Superior temporal gyrus (tissue), 1 donor: ENCODE measurements at regions not wholly inside any gene's neighbourhood (a gene's known extent, or its start where the extent isn't known, plus 50 kb on each side); places are given as distances from the start of the nearest gene placed in this dataset.
A peak's percentile ranks its signal among the peaks of the same experiment; 100 is the strongest.
"Not testable (repeated sequence)": the region's sequence is repeated elsewhere in the genome, so short reads cannot be mapped to it uniquely, and the experiment has no call there.

Experiments
- DNase-seq: peaks from one replicate; pipeline ENCODE4 v3.0.0-alpha.2; 2016; ENCODE audit errors: extremely low spot score

- DNase-seq = no peak
These were observed 264.0 kb upstream of the ANO5 start for GRCh38 chr11:21928847-21929246.

- no peak for DNase-seq
These were observed 262.5 kb upstream of the ANO5 start for GRCh38 chr11:21930408-21930807.

- no peak for DNase-seq
These were observed 261.3 kb upstream of the ANO5 start for GRCh38 chr11:21931436-21932101.

GRCh38 chr11:21933095-21933494 lies 259.8 kb upstream of the ANO5 start:
- DNase-seq = no peak

GRCh38 chr11:21944577-21944976 lies 248.3 kb upstream of the ANO5 start:
- DNase-seq = no peak

GRCh38 chr11:21948876-21949275 lies 244.0 kb upstream of the ANO5 start:
- DNase-seq = no peak

GRCh38 chr11:21949763-21950413 lies 243.0 kb upstream of the ANO5 start:
- no peak for DNase-seq

GRCh38 chr11:21963013-21963412 lies 229.9 kb upstream of the ANO5 start:
- no peak for DNase-seq

- no peak for DNase-seq
These were observed 227.7 kb upstream of the ANO5 start for GRCh38 chr11:21965221-21965620.

GRCh38 chr11:21968702-21969101 lies 224.2 kb upstream of the ANO5 start:
- DNase-seq = no peak

- DNase-seq = no peak
These were observed 223.0 kb upstream of the ANO5 start for GRCh38 chr11:21969841-21970240.

- DNase-seq = no peak
These were observed 217.6 kb upstream of the ANO5 start for GRCh38 chr11:21975242-21975641.

GRCh38 chr11:21976210-21976609 lies 216.7 kb upstream of the ANO5 start:
- DNase-seq = no peak

- DNase-seq = no peak
These were observed 209.5 kb upstream of the ANO5 start for GRCh38 chr11:21983431-21983830.

- no peak for DNase-seq
These were observed 206.5 kb upstream of the ANO5 start for GRCh38 chr11:21986361-21986760.

GRCh38 chr11:21987261-21987660 lies 205.6 kb upstream of the ANO5 start:
- DNase-seq = no peak

GRCh38 chr11:21988477-21988876 lies 204.4 kb upstream of the ANO5 start:
- peak; percentile 40 for DNase-seq

GRCh38 chr11:22001803-22002202 lies 191.1 kb upstream of the ANO5 start:
- DNase-seq = not testable (repeated sequence)

- DNase-seq = peak; percentile 46
These were observed 186.0 kb upstream of the ANO5 start for GRCh38 chr11:22006901-22007300.

GRCh38 chr11:22031791-22032190 lies 161.1 kb upstream of the ANO5 start:
- no peak for DNase-seq

- DNase-seq = no peak
These were observed 155.4 kb upstream of the ANO5 start for GRCh38 chr11:22037505-22037904.

- DNase-seq = no peak
These were observed 151.8 kb upstream of the ANO5 start for GRCh38 chr11:22041039-22041438.

GRCh38 chr11:22042081-22042480 lies 150.8 kb upstream of the ANO5 start:
- DNase-seq = no peak

- DNase-seq = no peak
These were observed 148.8 kb upstream of the ANO5 start for GRCh38 chr11:22044126-22044525.
